Activated CD4-positive, alpha-beta T cell treated with anti-CD3 and anti-CD28 coated beads for 36 hours (primary cell): ENCODE measurements at regions not wholly inside any gene's neighbourhood (a gene's known extent, or its start where the extent isn't known, plus 50 kb on each side); places are given as distances from the start of the nearest gene placed in this dataset.

Experiments
- ATAC-seq: fragments of 200-7000 bp; cut with Tn5 transposase; one replicate; pipeline ENCODE4 v1.10.0; 2021; ENCODE audit warnings: mild to moderate bottlenecking, moderate library complexity
- CTCF ChIA-PET: fragments of 350-600 bp; sonication (Branson Sonifier 250); formaldehyde crosslinking; loops from one replicate; lab custom pipeline; 2021; ENCODE audit warnings: antibody characterized with exemption; lab: Charles Lee
- POLR2A ChIA-PET: fragments of 350-600 bp; sonication (Branson Sonifier 250); formaldehyde crosslinking; loops from one replicate; lab custom pipeline; 2021; ENCODE audit warnings: antibody characterized with exemption, inconsistent platforms; lab: Charles Lee
- DNase-seq: peaks from one replicate; pipeline ENCODE4 v3.0.0-alpha.2; 2020
- H3K27ac Mint-ChIP-seq: one replicate; pipeline ENCODE4 v1.8.0; 2021; ENCODE audit warnings: mixed read lengths
- H3K27me3 Mint-ChIP-seq: one replicate; pipeline ENCODE4 v1.8.0; 2021; ENCODE audit warnings: mixed read lengths
- H3K36me3 Mint-ChIP-seq: one replicate; pipeline ENCODE4 v1.8.0; 2021; ENCODE audit warnings: low read depth, mixed read lengths
- H3K4me1 Mint-ChIP-seq: one replicate; pipeline ENCODE4 v1.8.0; 2021; ENCODE audit warnings: mixed read lengths
- H3K4me3 Mint-ChIP-seq: one replicate; pipeline ENCODE4 v1.8.0; 2021; ENCODE audit warnings: mild to moderate bottlenecking, moderate library complexity, mixed read lengths
- H3K9me3 Mint-ChIP-seq: one replicate; pipeline ENCODE4 v1.8.0; 2021; ENCODE audit warnings: low read depth, mixed read lengths
- intact Hi-C, 2 experiments: fragments of 100-400 bp; cut with DNase I in 1 of 2; cut with micrococcal nuclease in 1 of 2; formaldehyde crosslinking; loops; one replicate each; pipeline versions ENCODE4 v1.14.2 to v1.15.1; 2022 to 2024; cut with DNase I, micrococcal nuclease

DNA sequence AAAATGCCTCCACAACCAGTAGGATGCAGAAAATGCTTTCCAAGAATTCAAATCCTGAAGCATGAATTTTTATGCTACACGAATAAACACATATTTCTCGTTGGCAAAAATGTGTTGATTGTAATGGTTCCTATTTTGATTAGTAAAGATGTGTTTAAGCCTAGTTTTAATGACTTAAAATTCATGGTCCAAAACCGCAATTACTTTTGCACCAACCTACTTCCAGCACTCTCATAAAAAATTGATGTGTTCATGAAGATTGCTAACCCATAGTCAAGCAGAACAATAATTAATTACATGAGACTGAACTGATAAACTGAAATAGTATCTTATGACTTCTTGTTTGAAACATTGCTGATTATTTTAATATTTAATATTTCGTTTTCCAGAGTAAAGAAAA lies 828.8 kb downstream of the CCSER2 start:
- DNase-seq (no peak), ATAC-seq (no peak)
- Mint-ChIP-seq H3K27me3 (no peaks in the 10 kb centered on the region), H3K27ac (no peak overlapping the region), H3K4me3 (no peak overlapping the region), H3K9me3 (no peaks in the 10 kb centered on the region), H3K4me1 (no peaks in the 10 kb centered on the region), H3K36me3 (no peaks in the 10 kb centered on the region)
- intact Hi-C loops, result no loop called here
- ChIA-PET POLR2A (no interaction called here), CTCF (no interaction called here)

DNA sequence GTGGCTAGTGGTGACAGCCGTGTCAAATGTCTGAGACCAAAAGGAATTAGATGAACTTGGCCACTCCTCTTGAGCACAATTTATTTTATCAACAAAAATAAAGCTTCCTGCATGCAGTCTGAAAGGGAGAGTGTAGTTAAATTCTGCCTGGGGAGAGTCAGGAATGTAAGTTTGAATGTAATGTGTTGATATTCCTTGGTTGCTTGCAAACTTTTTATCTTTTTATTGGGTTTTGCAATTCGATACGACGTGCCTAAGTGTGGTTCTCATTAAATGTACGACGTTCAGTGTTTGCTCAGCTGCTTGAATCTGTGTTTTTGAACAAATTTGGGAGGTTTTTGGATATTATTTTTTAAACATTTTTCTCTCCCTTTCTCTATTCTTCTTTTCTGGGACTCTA lies 839.9 kb downstream of the CCSER2 start:
- H3K4me3 Mint-ChIP-seq, result no peak overlapping the region
- CTCF ChIA-PET, result no interaction called here
- ATAC-seq, result no peak
- intact Hi-C loops, result no loop called here
- DNase-seq, result no peak
- H3K27me3 Mint-ChIP-seq, result peaks cover 2% of the 10 kb centered on the region
- no peak overlapping the region for H3K27ac Mint-ChIP-seq
- H3K36me3 Mint-ChIP-seq, result no peaks in the 10 kb centered on the region
- no peaks in the 10 kb centered on the region for H3K4me1 Mint-ChIP-seq
- POLR2A ChIA-PET, result no interaction called here
- H3K9me3 Mint-ChIP-seq, result no peaks in the 10 kb centered on the region

DNA sequence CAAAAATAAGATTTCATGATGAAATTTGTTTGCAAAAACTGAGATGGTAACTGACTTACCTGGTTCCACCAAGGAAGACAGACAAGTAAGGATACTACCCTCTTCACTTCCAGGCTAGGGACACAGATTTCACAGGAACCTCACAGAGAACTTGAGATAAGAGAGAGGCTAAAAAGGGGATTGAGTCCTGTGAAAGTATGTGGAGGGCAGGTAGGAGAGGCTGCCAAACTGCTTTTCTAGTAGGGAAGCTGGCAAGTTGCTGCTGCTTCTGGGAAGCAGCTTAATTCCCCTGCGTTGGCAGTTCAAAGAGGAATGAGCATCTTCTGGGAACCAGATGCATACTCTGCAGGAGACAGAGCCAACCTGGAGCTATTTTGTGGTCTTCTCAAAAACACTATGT lies 841.6 kb downstream of the CCSER2 start:
- ChIA-PET CTCF (interaction anchor here (0.6 kb wide), 1 partner anchor 462 kb away, joined by 3 read pairs; no protein-coding TSS in a partner anchor), POLR2A (no interaction called here)
- ATAC-seq (no peak), DNase-seq (no peak)
- Mint-ChIP-seq H3K4me1 (no peaks in the 10 kb centered on the region), H3K27me3 (peaks cover 4% of the 10 kb centered on the region), H3K36me3 (no peaks in the 10 kb centered on the region), H3K27ac (no peak overlapping the region), H3K9me3 (no peaks in the 10 kb centered on the region), H3K4me3 (no peak overlapping the region)
- intact Hi-C loops, result no loop called here

DNA sequence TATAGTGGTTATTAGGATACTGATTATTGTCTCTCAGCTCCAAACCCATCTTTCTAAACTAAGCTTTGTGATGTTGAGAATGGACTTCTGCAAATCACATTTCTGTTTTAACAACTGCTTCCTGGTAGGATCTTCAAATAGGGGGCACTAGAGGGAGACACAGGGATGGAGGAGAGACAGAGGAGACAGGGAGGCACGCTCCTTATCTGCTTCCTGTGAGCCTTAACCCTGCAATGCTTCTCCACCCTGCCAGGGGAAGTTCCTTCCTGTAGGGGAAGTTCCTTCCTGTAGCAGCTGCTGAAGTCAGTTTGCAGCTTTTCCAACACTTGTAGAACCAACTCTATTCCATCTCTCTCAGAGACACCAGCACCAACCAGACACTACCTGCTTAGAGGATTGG lies 847.2 kb downstream of the CCSER2 start:
- no peaks in the 10 kb centered on the region for H3K4me1 Mint-ChIP-seq
- H3K27ac Mint-ChIP-seq, result no peak overlapping the region
- CTCF ChIA-PET, result no interaction called here
- H3K4me3 Mint-ChIP-seq, result no peak overlapping the region
- DNase-seq, result no peak
- intact Hi-C loops, result no loop called here
- no peaks in the 10 kb centered on the region for H3K9me3 Mint-ChIP-seq
- no peak for ATAC-seq
- POLR2A ChIA-PET, result no interaction called here
- H3K36me3 Mint-ChIP-seq, result no peaks in the 10 kb centered on the region
- peaks cover 4% of the 10 kb centered on the region for H3K27me3 Mint-ChIP-seq

DNA sequence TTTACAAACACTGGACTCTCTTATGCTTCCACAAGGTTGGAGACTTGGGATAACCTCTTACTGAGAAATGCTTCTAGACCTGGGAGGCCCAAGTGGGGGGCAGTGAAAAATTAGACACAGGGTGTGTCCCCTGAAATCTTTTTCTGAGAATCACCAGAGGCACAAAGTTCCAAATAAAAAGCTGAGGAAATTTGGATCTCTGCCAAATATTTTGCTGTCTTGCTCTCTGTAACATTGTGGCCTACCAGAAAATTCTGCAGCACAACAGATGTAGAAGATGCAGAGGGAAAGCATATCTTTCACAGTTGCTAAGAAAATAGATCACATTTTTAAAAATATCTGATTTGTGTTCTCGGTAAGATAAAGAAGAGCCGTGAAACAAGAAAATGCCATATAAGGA lies 849.4 kb downstream of the CCSER2 start:
- Mint-ChIP-seq H3K4me3 (no peak overlapping the region), H3K4me1 (no peaks in the 10 kb centered on the region), H3K27ac (no peak overlapping the region), H3K36me3 (no peaks in the 10 kb centered on the region), H3K9me3 (no peaks in the 10 kb centered on the region), H3K27me3 (peaks cover 2% of the 10 kb centered on the region)
- CTCF ChIA-PET, result interaction anchor here (0.7 kb wide), 1 partner anchor 353 kb away, joined by 4 read pairs; no protein-coding TSS in a partner anchor
- no peak for ATAC-seq
- intact Hi-C loops, result no loop called here
- POLR2A ChIA-PET, result no interaction called here
- DNase-seq, result no peak

DNA sequence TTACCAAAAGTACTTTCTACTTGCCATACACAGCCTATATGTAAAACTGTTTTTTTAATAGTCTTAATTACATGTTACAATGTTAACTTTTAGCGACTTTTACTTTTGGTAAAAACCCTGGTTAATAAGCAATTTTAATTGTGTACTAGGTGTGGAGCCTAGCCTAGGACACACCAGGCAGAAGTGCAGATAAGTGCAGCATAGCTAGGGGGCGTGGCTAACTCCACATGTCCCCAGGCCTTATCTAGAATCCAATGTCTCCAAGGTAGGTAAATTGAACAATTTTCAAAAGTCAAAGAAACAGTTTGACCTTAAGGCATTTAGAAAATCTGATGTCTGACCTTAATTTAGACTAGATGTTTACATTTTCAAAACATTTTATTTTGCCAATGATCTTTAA lies 858.7 kb downstream of the CCSER2 start:
- Mint-ChIP-seq H3K27me3 (no peaks in the 10 kb centered on the region), H3K27ac (no peak overlapping the region), H3K36me3 (no peaks in the 10 kb centered on the region), H3K9me3 (peaks cover 7% of the 10 kb centered on the region), H3K4me3 (no peak overlapping the region), H3K4me1 (no peaks in the 10 kb centered on the region)
- intact Hi-C loops, result no loop called here
- CTCF ChIA-PET, result no interaction called here
- DNase-seq (no peak), ATAC-seq (no peak)
- POLR2A ChIA-PET, result no interaction called here

DNA sequence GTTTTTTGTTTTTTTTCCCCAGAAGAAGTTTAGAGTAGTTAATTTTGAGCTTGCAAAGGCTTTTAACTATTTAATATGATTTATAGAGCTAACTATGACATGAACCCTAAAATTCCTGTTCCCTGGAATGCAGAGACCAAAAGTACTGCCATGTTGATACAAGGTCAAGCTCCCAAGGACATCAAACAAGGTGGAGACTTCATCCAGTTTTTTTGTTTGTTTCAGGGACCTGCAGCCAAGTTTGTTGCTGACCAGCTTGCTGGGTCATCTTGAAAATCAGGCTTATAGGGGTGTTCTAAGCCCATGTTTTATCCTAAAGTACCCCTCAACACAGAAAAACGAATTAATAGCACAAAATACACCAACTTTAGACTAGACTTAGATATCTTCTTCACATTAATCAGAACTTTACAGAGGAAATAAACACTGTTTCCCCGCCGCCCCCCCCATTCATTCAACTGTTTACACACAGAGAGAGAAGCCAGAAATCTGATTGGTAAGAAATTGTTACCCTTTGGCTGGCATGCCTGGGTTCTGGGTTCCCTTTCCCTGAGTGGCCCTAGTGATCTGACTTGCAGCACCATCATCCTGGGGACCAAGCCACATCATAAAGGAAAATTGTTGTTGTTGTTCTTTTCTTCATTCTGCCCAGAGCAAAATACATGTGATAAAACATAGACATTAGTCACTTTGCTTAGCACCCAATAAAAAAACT lies 860.5 kb downstream of the CCSER2 start:
- no peak overlapping the region for H3K27ac Mint-ChIP-seq
- peaks cover 7% of the 10 kb centered on the region for H3K9me3 Mint-ChIP-seq
- CTCF ChIA-PET, result interaction anchor here (0.6 kb wide), 1 partner anchor 37 kb away, joined by 4 read pairs; no protein-coding TSS in a partner anchor
- no peaks in the 10 kb centered on the region for H3K4me1 Mint-ChIP-seq
- H3K27me3 Mint-ChIP-seq, result no peaks in the 10 kb centered on the region
- intact Hi-C loops, result no loop called here
- ATAC-seq, result no peak
- no peaks in the 10 kb centered on the region for H3K36me3 Mint-ChIP-seq
- POLR2A ChIA-PET, result no interaction called here
- DNase-seq, result no peak
- H3K4me3 Mint-ChIP-seq, result no peak overlapping the region

DNA sequence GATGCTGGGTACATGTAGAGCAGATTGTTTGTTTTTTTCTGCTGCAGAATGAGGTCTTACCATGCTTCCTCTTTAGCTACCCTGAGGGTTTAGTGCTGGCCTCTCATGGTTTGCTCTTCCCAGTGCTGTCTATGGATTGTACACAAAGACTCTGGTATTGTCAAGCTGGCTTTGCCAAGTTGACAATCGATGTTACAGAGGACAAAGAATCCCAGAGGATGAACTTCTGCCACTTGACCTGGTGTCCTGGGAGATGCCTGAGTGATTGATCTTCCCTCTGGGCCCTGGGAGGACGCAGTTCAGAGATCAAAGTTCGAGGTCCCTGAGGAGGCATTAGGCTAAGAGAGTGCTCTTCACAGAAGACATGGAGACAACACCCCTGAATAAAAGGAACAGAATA lies 865.4 kb downstream of the CCSER2 start:
- intact Hi-C loops, result no loop called here
- Mint-ChIP-seq H3K9me3 (no peaks in the 10 kb centered on the region), H3K4me3 (no peak overlapping the region), H3K4me1 (no peaks in the 10 kb centered on the region), H3K36me3 (no peaks in the 10 kb centered on the region), H3K27ac (no peak overlapping the region), H3K27me3 (peaks cover 3% of the 10 kb centered on the region)
- DNase-seq (no peak), ATAC-seq (no peak)
- ChIA-PET POLR2A (no interaction called here), CTCF (no interaction called here)

DNA sequence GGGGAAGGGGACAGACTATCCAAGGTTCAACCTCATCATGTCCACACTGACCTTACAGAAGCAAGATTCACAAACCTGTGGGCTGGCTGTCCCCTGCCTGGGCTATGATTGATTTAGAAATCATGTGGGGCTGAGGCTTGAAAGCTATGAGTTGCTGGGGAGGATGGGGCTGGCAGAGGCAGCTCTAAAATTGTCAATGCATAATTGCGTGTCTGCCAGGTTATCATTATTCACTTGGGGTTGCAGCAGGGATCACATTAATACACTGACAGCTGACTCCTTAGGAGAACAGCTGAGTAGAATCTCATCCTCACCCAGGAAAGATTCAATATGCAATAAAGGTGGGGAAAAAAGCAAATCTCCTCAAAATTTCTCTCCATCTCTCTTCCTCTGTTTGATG lies 866.3 kb downstream of the CCSER2 start:
- no peak overlapping the region for H3K27ac Mint-ChIP-seq
- no peaks in the 10 kb centered on the region for H3K4me1 Mint-ChIP-seq
- H3K9me3 Mint-ChIP-seq, result no peaks in the 10 kb centered on the region
- CTCF ChIA-PET, result interaction anchor here (0.6 kb wide), 1 partner anchor 536 kb away, joined by 3 read pairs; no protein-coding TSS in a partner anchor
- DNase-seq, result no peak
- intact Hi-C loops, result no loop called here
- no peak for ATAC-seq
- no peaks in the 10 kb centered on the region for H3K36me3 Mint-ChIP-seq
- H3K27me3 Mint-ChIP-seq, result peaks cover 3% of the 10 kb centered on the region
- H3K4me3 Mint-ChIP-seq, result no peak overlapping the region
- POLR2A ChIA-PET, result no interaction called here

DNA sequence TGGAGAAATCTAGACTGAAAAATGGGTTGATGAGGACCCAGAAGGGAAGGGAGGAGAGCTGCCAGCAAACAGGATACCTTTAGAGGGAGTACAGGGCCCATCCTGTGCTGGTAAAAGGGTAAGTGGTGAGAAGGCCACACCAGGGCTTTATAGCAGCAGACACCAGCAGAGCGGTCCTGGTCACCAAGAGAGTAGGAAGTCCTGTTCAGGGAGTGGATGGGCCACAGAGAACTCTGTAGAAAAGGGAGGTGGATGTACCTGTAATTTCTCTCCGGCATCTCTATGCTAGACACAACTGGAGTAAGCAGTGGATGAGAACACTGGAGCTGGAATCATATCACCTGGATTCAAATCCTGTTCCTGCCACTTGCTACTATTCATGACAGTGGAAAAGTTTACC lies 867.2 kb downstream of the CCSER2 start:
- intact Hi-C loops, result no loop called here
- Mint-ChIP-seq H3K4me3 (no peak overlapping the region), H3K9me3 (no peaks in the 10 kb centered on the region), H3K27me3 (peaks cover 3% of the 10 kb centered on the region), H3K27ac (no peak overlapping the region), H3K4me1 (no peaks in the 10 kb centered on the region), H3K36me3 (no peaks in the 10 kb centered on the region)
- DNase-seq (no peak), ATAC-seq (no peak)
- ChIA-PET CTCF (no interaction called here), POLR2A (no interaction called here)

DNA sequence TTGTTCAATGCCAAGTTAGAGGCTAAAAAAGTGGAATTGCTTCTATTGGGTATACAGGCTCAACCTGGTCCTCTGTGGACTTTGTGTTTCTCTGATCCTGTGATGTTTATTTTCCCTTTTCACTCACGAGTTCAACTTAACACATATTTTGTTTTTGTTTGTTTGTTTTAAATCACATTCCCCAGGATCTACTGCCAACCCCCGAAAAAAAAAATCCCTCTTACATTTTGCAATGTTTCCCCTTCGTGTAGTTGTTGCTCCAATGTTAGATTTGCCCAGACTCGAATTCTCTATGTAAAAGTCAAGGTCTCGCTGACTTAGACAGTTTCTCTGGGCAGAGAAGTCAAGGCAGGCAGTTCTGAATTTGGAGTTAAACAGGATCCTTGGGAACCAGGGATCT lies 876.4 kb downstream of the CCSER2 start:
- DNase-seq (no peak), ATAC-seq (no peak)
- ChIA-PET POLR2A (no interaction called here), CTCF (no interaction called here)
- no peaks in the 10 kb centered on the region for H3K9me3 Mint-ChIP-seq
- intact Hi-C loops, result no loop called here
- no peaks in the 10 kb centered on the region for H3K36me3 Mint-ChIP-seq
- H3K27me3 Mint-ChIP-seq, result no peaks in the 10 kb centered on the region
- H3K27ac Mint-ChIP-seq, result no peak overlapping the region
- H3K4me3 Mint-ChIP-seq, result no peak overlapping the region
- H3K4me1 Mint-ChIP-seq, result no peaks in the 10 kb centered on the region

DNA sequence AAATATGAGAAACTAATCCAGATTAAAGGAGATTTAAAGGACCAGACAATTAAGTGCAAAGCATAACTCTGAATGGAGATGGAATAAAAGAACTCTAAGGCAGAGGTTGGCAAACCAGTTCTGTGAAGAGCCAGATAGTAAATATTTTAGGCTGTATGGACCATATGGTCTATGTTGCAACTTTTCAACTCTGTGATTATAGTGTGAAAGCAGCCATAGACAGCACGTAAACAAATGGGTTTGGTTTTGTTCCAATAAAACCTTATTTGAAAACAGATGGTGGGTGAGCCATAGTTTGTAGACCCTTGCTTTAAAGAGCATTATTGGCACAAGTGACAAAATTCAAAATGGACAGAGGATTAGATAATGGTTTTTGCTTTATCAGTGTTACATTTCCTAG lies 884.1 kb downstream of the CCSER2 start:
- ChIA-PET CTCF (no interaction called here), POLR2A (no interaction called here)
- Mint-ChIP-seq H3K4me1 (no peaks in the 10 kb centered on the region), H3K36me3 (no peaks in the 10 kb centered on the region), H3K27ac (no peak overlapping the region), H3K27me3 (peaks cover 5% of the 10 kb centered on the region), H3K4me3 (no peak overlapping the region), H3K9me3 (no peaks in the 10 kb centered on the region)
- ATAC-seq, result no peak
- DNase-seq, result no peak
- intact Hi-C loops, result no loop called here
